ENCODE measurements at regions not wholly inside any gene's neighbourhood (a gene's known extent, or its start where the extent isn't known, plus 50 kb on each side); places are given as distances from the start of the nearest gene placed in this dataset.

GRCh38 chr10:131667561-131667960 is 233.2 kb upstream of the PPP2R2D start:
- TF ChIP-seq BHLHE40 (IDR thresholded peaks at IDR 0.05; ENCODE audit: low read depth, low read length), result no peak
- no peak for TF ChIP-seq CTCF (IDR thresholded peaks at IDR 0.05)
- TF ChIP-seq ELK1 (IDR thresholded peaks at IDR 0.05; ENCODE audit: low read depth, low read length), result no peak
- TF ChIP-seq HDAC2 (IDR thresholded peaks at IDR 0.05), result no peak
